ENCODE measurements at regions not wholly inside any gene's neighbourhood (a gene's known extent, or its start where the extent isn't known, plus 50 kb on each side); places are given as distances from the start of the nearest gene placed in this dataset.
A peak's percentile ranks its signal among the peaks of the same experiment; 100 is the strongest.
"Not testable (repeated sequence)": the region's sequence is repeated elsewhere in the genome, so short reads cannot be mapped to it uniquely, and the experiment has no call there.

DNA sequence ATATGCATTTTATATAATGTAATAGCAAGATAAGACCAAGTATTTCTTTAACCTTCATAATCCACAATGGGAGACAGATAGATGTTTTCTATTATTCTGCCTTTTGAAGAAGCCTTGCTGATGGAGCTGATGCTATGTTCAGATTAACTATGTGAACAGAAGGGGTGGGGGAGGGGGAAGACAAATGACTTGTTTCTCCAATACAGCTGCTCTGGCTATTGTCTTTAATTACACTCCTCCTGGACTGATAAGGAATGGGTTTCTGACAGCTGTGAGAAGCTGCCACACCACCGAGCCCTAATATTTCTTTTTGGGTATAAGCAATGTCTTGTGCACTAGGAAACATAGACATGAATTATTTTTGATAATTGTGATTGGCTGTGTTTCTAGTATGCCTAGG, 62.0 kb downstream of the CAVIN4 start:
- Mint-ChIP-seq H3K27ac (no peak overlapping the region), H3K4me1 (no peaks in the 10 kb centered on the region), H3K36me3 (peaks cover 0 to 4% of the 10 kb centered on the region in 2 donors), H3K9me3 (peaks cover 19 to 20% of the 10 kb centered on the region in 2 donors), H3K27me3 (peaks cover 31 to 42% of the 10 kb centered on the region in 2 donors), H3K4me3 (no peak overlapping the region)
- no peak for ATAC-seq (replicated peaks)
- no peak for DNase-seq

- Mint-ChIP-seq H3K27me3 (peaks cover 26 to 37% of the 10 kb centered on the region in 2 donors), H3K4me3 (no peak overlapping the region), H3K36me3 (peaks cover 0 to 4% of the 10 kb centered on the region in 2 donors), H3K9me3 (peaks cover 17 to 20% of the 10 kb centered on the region in 2 donors), H3K4me1 (no peaks in the 10 kb centered on the region), H3K27ac (no peak overlapping the region)
- DNase-seq (no peak), ATAC-seq (replicated peaks) (no peak)
Observed at GRCh38 chr9:100640447-100641050, 62.7 kb downstream of the CAVIN4 start.

GRCh38 chr9:100641166-100641565, 63.3 kb downstream of the CAVIN4 start:
- H3K4me1 Mint-ChIP-seq, result no peaks in the 10 kb centered on the region
- peaks cover 16 to 20% of the 10 kb centered on the region in 2 donors for H3K9me3 Mint-ChIP-seq
- DNase-seq (no peak), ATAC-seq (replicated peaks) (no peak)
- peaks cover 26 to 37% of the 10 kb centered on the region in 2 donors for H3K27me3 Mint-ChIP-seq
- no peak overlapping the region for H3K27ac Mint-ChIP-seq
- H3K4me3 Mint-ChIP-seq, result no peak overlapping the region
- peaks cover 0 to 4% of the 10 kb centered on the region in 2 donors for H3K36me3 Mint-ChIP-seq

- DNase-seq, result no peak
- Mint-ChIP-seq H3K4me1 (no peaks in the 10 kb centered on the region), H3K36me3 (peaks cover 0 to 5% of the 10 kb centered on the region in 2 donors), H3K9me3 (peaks cover 17 to 20% of the 10 kb centered on the region in 2 donors), H3K4me3 (no peak overlapping the region), H3K27ac (no peak overlapping the region), H3K27me3 (peaks cover 0 to 5% of the 10 kb centered on the region in 2 donors)
- no peak for ATAC-seq (replicated peaks)
Observed at GRCh38 chr9:100652850-100653249, 75.0 kb downstream of the CAVIN4 start.

- no peak overlapping the region for H3K4me3 Mint-ChIP-seq
- no peaks in the 10 kb centered on the region for H3K4me1 Mint-ChIP-seq
- no peak for ATAC-seq (replicated peaks)
Observed at GRCh38 chr9:100653643-100654334, 75.9 kb downstream of the CAVIN4 start.

GRCh38 chr9:100656851-100657250, 79.0 kb downstream of the CAVIN4 start:
- not testable (repeated sequence) for H3K36me3 Mint-ChIP-seq, DNase-seq, H3K4me1 Mint-ChIP-seq

More at GRCh38 chr9:100653643-100654334, 75.9 kb downstream of the CAVIN4 start:
- peaks cover 0 to 5% of the 10 kb centered on the region in 2 donors for H3K36me3 Mint-ChIP-seq
- DNase-seq, result no peak
- peaks cover 17 to 22% of the 10 kb centered on the region in 2 donors for H3K9me3 Mint-ChIP-seq
- H3K27me3 Mint-ChIP-seq, result peaks cover 0 to 5% of the 10 kb centered on the region in 2 donors
- H3K27ac Mint-ChIP-seq, result no peak overlapping the region

GRCh38 chr9:100661668-100662067, 83.8 kb downstream of the CAVIN4 start:
- ATAC-seq (replicated peaks), result no peak
- H3K9me3 Mint-ChIP-seq, result peaks cover 17 to 18% of the 10 kb centered on the region in 2 donors
- no peaks in the 10 kb centered on the region for H3K36me3 Mint-ChIP-seq
- H3K4me1 Mint-ChIP-seq, result no peaks in the 10 kb centered on the region
- no peak overlapping the region for H3K27ac Mint-ChIP-seq
- no peak overlapping the region for H3K4me3 Mint-ChIP-seq
- peaks cover 8 to 28% of the 10 kb centered on the region in 2 donors for H3K27me3 Mint-ChIP-seq
- no peak for DNase-seq

More at GRCh38 chr9:100656851-100657250, 79.0 kb downstream of the CAVIN4 start:
- not testable (repeated sequence) for ATAC-seq (replicated peaks); H3K4me3 Mint-ChIP-seq; H3K27ac Mint-ChIP-seq
- Mint-ChIP-seq H3K9me3 (peaks cover 23 to 29% of the 10 kb centered on the region in 2 donors), H3K27me3 (peaks cover 0 to 16% of the 10 kb centered on the region in 2 donors)

- peaks cover 8 to 28% of the 10 kb centered on the region in 2 donors for H3K27me3 Mint-ChIP-seq
- peaks cover 16% of the 10 kb centered on the region in 2 donors for H3K9me3 Mint-ChIP-seq
- H3K4me3 Mint-ChIP-seq, result no peak overlapping the region
- no peaks in the 10 kb centered on the region for H3K4me1 Mint-ChIP-seq
- DNase-seq (no peak), ATAC-seq (replicated peaks) (no peak)
- H3K27ac Mint-ChIP-seq, result no peak overlapping the region
- no peaks in the 10 kb centered on the region for H3K36me3 Mint-ChIP-seq
Observed at GRCh38 chr9:100662122-100662521, 84.2 kb downstream of the CAVIN4 start.

- Mint-ChIP-seq H3K27ac (no peak overlapping the region), H3K9me3 (peaks cover 4 to 6% of the 10 kb centered on the region in 2 donors), H3K4me3 (no peak overlapping the region), H3K36me3 (no peaks in the 10 kb centered on the region), H3K27me3 (peaks cover 11 to 17% of the 10 kb centered on the region in 2 donors), H3K4me1 (no peaks in the 10 kb centered on the region)
- ATAC-seq (replicated peaks) (no peak), DNase-seq (no peak)
Observed at GRCh38 chr9:100667448-100667847, 89.6 kb downstream of the CAVIN4 start.

DNA sequence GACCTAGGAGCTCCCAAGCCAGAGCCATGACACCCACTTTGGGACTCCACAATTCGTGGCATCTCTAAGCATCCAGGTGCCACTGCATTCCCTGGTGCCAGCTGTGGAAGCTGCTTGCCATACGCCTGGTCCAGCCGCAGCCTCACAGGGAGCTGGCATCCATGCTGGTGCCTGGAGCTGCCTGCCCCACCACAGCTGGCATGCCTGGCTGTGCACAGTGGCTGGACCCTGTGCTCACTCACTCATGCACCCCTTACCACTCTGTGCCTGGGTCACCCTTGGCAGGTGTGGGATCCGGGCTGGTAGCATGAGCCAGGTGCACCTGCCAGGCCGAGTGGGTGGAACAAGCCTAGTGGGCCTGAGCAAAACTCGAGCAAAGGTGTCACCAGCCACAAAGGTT, 90.1 kb downstream of the CAVIN4 start:
- Mint-ChIP-seq H3K9me3 (peaks cover 4 to 6% of the 10 kb centered on the region in 2 donors), H3K4me1 (no peaks in the 10 kb centered on the region), H3K36me3 (no peaks in the 10 kb centered on the region), H3K27ac (no peak overlapping the region), H3K4me3 (no peak overlapping the region), H3K27me3 (peaks cover 17% of the 10 kb centered on the region in 2 donors)
- DNase-seq, result no peak
- ATAC-seq (replicated peaks), result no peak

DNA sequence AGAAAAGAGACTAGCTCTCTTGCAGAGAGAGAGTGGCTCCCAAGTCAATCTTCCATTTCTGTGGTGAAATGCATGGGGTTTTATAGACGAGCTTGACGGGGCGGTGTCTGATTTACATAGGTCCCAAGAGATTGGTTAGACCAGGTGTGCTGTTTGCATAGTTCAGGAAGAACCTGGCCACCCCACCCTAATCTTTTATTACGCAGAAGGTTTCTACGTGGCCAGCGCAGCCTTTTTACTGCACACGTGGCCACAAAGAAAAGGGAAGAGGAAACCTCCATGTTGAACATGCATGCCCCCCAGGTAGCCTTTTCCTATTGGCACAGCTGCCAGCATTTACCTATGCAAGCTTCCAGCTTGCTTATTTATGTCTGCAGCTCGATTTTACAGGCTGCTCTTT, 92.1 kb downstream of the CAVIN4 start:
- Mint-ChIP-seq H3K27me3 (peaks cover 17% of the 10 kb centered on the region in 2 donors), H3K4me3 (no peak overlapping the region), H3K36me3 (no peaks in the 10 kb centered on the region), H3K9me3 (peaks cover 4 to 6% of the 10 kb centered on the region in 2 donors), H3K4me1 (no peaks in the 10 kb centered on the region), H3K27ac (no peak overlapping the region)
- DNase-seq (no peak), ATAC-seq (replicated peaks) (no peak)

DNA sequence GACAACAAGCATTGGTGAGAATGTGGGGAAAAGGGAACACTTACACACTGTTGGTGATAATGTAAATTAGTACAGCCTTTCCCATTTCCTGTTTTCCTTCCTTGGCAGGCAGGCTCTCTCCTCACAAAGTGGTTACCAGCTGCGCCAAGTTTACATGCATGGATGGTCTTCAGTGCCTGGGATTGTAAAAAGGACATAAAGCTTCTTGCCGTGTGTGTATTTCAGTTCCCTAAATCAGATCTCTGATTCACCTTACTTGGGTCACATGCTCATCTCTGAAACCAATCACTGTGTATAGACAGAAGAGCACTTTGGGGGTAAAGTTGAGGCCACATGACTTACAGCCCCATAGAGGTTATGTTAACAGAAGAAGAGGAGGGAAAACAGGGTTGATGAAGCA, 92.8 kb downstream of the CAVIN4 start:
- no peak overlapping the region for H3K27ac Mint-ChIP-seq

DNA sequence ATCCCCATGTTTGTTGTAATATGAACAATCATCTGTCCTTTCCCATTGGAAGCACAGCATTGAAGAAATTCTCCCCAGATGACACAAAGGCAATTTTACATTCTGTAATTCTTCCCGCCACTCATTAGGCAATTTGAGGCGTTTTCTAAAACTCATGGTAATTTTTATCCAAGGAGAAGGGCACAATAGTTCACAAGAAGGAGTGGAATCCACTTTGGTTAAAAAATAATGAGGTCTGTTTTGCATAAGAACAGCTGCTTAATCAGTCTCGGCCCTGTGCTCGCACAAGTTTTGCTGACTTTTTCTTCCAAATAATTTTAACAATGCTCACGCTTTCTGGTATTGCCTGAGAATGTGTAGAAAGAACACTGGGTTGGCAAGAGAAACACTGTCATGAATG, 94.0 kb downstream of the CAVIN4 start:
- Mint-ChIP-seq H3K27ac (no peak overlapping the region), H3K36me3 (no peaks in the 10 kb centered on the region), H3K4me1 (no peaks in the 10 kb centered on the region), H3K4me3 (no peak overlapping the region), H3K9me3 (peaks cover 3 to 4% of the 10 kb centered on the region in 2 donors), H3K27me3 (peaks cover 6 to 9% of the 10 kb centered on the region in 2 donors)
- DNase-seq (no peak), ATAC-seq (replicated peaks) (no peak)

More for the DNA sequence above, 92.8 kb downstream of the CAVIN4 start:
- peaks cover 3 to 4% of the 10 kb centered on the region in 2 donors for H3K9me3 Mint-ChIP-seq
- no peaks in the 10 kb centered on the region for H3K36me3 Mint-ChIP-seq
- H3K4me1 Mint-ChIP-seq, result no peaks in the 10 kb centered on the region
- H3K4me3 Mint-ChIP-seq, result no peak overlapping the region
- ATAC-seq (replicated peaks) (peak; percentile 65 to 76), DNase-seq (no peak)
- peaks cover 12 to 13% of the 10 kb centered on the region in 2 donors for H3K27me3 Mint-ChIP-seq

- no peak for ATAC-seq (replicated peaks)
- no peak overlapping the region for H3K27ac Mint-ChIP-seq
- no peak for DNase-seq
- H3K27me3 Mint-ChIP-seq, result peaks cover 4 to 7% of the 10 kb centered on the region in 2 donors
- no peak overlapping the region for H3K4me3 Mint-ChIP-seq
- H3K36me3 Mint-ChIP-seq, result no peaks in the 10 kb centered on the region
- no peaks in the 10 kb centered on the region for H3K4me1 Mint-ChIP-seq
- peaks cover 3 to 4% of the 10 kb centered on the region in 2 donors for H3K9me3 Mint-ChIP-seq
Observed at GRCh38 chr9:100673249-100673648, 95.4 kb downstream of the CAVIN4 start.

All from stimulated activated naive B cell treated with anti-CD40 and anti-IgM and Interleukin-4, amounts not matched to agents 10 μg/mL and 1 μg/mL and 100 μg/mL, for 72 hours (primary cell).